K562 (cell line): ENCODE measurements at regions not wholly inside any gene's neighbourhood (a gene's known extent, or its start where the extent isn't known, plus 50 kb on each side); places are given as distances from the start of the nearest gene placed in this dataset.

Experiments used
- ATAC-seq: fragments of 200-7000 bp; cut with Tn5 transposase; 3 replicates; pipeline ENCODE4 v1.9.1; 2020; ENCODE audit warnings: moderate library complexity
- BruUV-seq: library from RNA; stranded (reverse); fragments of 400-500 nt; replicated peaks from 2 replicates; lab custom pipeline; 2021; lab: Mats Ljungman, UMichigan
- CTCF ChIA-PET: fragments of 300-600 bp; formaldehyde crosslinking; extraction: SDS; loops from one replicate; lab custom pipeline; 2021; ENCODE audit warnings: low intra/inter-chr PET ratio; lab: Yijun Ruan, JAX
- POLR2A ChIA-PET: fragments of 300-600, 350-650 bp; sonication (Branson Sonifier 250); formaldehyde crosslinking; extraction: SDS; loops from one replicate; lab custom pipeline; 2021; ENCODE audit warnings: antibody characterized with exemption, inconsistent platforms; lab: Yijun Ruan, JAX
- DNase-seq, 4 experiments: peaks; one replicate each; pipeline versions ENCODE4 v3.0.0 to v3.0.0-alpha.2; 2011 to 2018; ENCODE audit warnings: low spot score in 3 of 4, mixed read lengths in 3 of 4; ENCODE audit errors: extremely low read depth in 1 of 4
- FAIRE-seq: peaks from 2 replicates; lab custom pipeline; 2011; peaks lifted over from hg19 to GRCh38; lab: Jason Lieb, UNC
- H2AFZ ChIP-seq: 2 replicates; pipeline ENCODE4 v1.6.0; 2011; ENCODE audit warnings: low read depth, low read length, control low read depth, inconsistent platforms
- H3K27ac ChIP-seq: fragments of 200-600 bp; 3 replicates; pipeline ENCODE4 v1.8.0; 2011; ENCODE audit warnings: low read depth, mild to moderate bottlenecking, control low read depth, inconsistent platforms, low read length, moderate library complexity, mixed read lengths; ENCODE audit errors: extremely low read depth
- H3K27me3 ChIP-seq, 2 experiments: fragments of 300-600 bp in 1 of 2; 2 replicates in 1 of 2; 3 replicates in 1 of 2; pipeline versions ENCODE4 v1.6.0 to v1.8.0; 2011; ENCODE audit warnings: inconsistent platforms in 2 of 2, low read length in 2 of 2, mild to moderate bottlenecking in 1 of 2, mixed read lengths in 1 of 2, moderate library complexity in 1 of 2; ENCODE audit not compliant: control insufficient read depth in 2 of 2, insufficient read depth in 2 of 2
- H3K36me3 ChIP-seq: fragments of 300-600 bp; 3 replicates; pipeline ENCODE4 v1.8.0; 2011; ENCODE audit warnings: mild to moderate bottlenecking, low read length, inconsistent platforms; ENCODE audit not compliant: control insufficient read depth, insufficient read depth
- H3K4me1 ChIP-seq, 2 experiments: fragments of 200-600 bp in 1 of 2; replicated peaks in 1 of 2; 2 replicates in 1 of 2; 3 replicates in 1 of 2; pipeline versions ENCODE4 v1.5.1 to v1.8.0; 2011; ENCODE audit warnings: inconsistent platforms in 2 of 2, low read length in 2 of 2, mild to moderate bottlenecking in 1 of 2, mixed read lengths in 1 of 2, moderate library complexity in 1 of 2; ENCODE audit not compliant: control insufficient read depth in 2 of 2, insufficient read depth in 2 of 2
- H3K4me2 ChIP-seq: 2 replicates; pipeline ENCODE4 v1.6.1; 2011; ENCODE audit warnings: low read length, control low read depth, inconsistent platforms, mixed read lengths; ENCODE audit not compliant: insufficient read depth
- H3K4me3 ChIP-seq: fragments of 200-600 bp; sonication (generic), shearing (Covaris generic); 2 replicates; pipeline ENCODE4 v1.5.1; 2016; ENCODE audit warnings: control low read depth, inconsistent platforms
- H3K79me2 ChIP-seq: fragments of 200-600 bp; 3 replicates; pipeline ENCODE4 v1.8.0; 2011; ENCODE audit warnings: low read length, inconsistent platforms; ENCODE audit not compliant: control insufficient read depth, insufficient read depth
- H3K9ac ChIP-seq, 2 experiments: 2 replicates each; pipeline versions ENCODE4 v1.6.0 to v1.6.1; 2011; ENCODE audit warnings: low read depth in 2 of 2, low read length in 2 of 2, control low read depth in 1 of 2, inconsistent platforms in 1 of 2, mild to moderate bottlenecking in 1 of 2, mixed read lengths in 1 of 2; ENCODE audit not compliant: insufficient read depth in 1 of 2
- H3K9me1 ChIP-seq: one replicate; pipeline ENCODE4 v1.6.0; 2011; ENCODE audit warnings: inconsistent platforms, mild to moderate bottlenecking, low read length, moderate library complexity; ENCODE audit not compliant: control insufficient read depth, insufficient read depth
- H3K9me3 ChIP-seq: replicated peaks from 2 replicates; pipeline ENCODE4 v1.5.1; 2011; ENCODE audit warnings: low read depth, low read length, inconsistent platforms; ENCODE audit not compliant: control insufficient read depth, insufficient read depth
- H4K20me1 ChIP-seq: replicated peaks from 2 replicates; pipeline ENCODE4 v1.6.1; 2011; ENCODE audit warnings: low read length, inconsistent platforms, mixed read lengths; ENCODE audit not compliant: control insufficient read depth, insufficient read depth
- HMG20A ChIP-seq: fragments of 450-650 bp; formaldehyde crosslinking; conservative IDR thresholded peaks from 2 replicates; pipeline ENCODE4 v1.4.0; 2020; ENCODE audit warnings: mild to moderate bottlenecking, mixed read lengths
- MCM2 ChIP-seq: fragments of 450-650 bp; IDR thresholded peaks from 2 replicates; pipeline ENCODE4 v1.6.1; 2017; ENCODE audit warnings: low read depth, mild to moderate bottlenecking
- MEF2D ChIP-seq: conservative IDR thresholded peaks from 2 replicates; pipeline ENCODE4 v1.6.1; 2016; ENCODE audit warnings: low read depth, missing genetic modification characterization, missing compliant biosample characterization
- PCBP2 ChIP-seq: fragments of 200-400 bp; formaldehyde crosslinking; IDR thresholded peaks from 2 replicates; pipeline ENCODE4 v1.6.1; 2018; ENCODE audit warnings: low read length, low read depth, mild to moderate bottlenecking, moderate library complexity; ENCODE audit not compliant: poor library complexity, severe bottlenecking
- PYGO2 ChIP-seq: fragments of 450-650 bp; IDR thresholded peaks from 2 replicates; pipeline ENCODE4 v1.6.1; 2016; ENCODE audit warnings: mild to moderate bottlenecking, missing genetic modification characterization, moderate library complexity, missing compliant biosample characterization
- RBM17 ChIP-seq: fragments of 200-400 bp; formaldehyde crosslinking; IDR thresholded peaks from 2 replicates; pipeline ENCODE4 v1.6.1; 2017; ENCODE audit warnings: low read depth, mild to moderate bottlenecking, low read length, borderline replicate concordance
- SPI1 ChIP-seq: IDR thresholded peaks from 2 replicates; pipeline ENCODE4 v1.6.1; 2011; ENCODE audit warnings: low read depth, low read length, control low read depth, borderline replicate concordance
- TGIF2 ChIP-seq: sonication (generic); formaldehyde crosslinking; IDR thresholded peaks from 2 replicates; pipeline ENCODE4 v1.8.1; 2022; ENCODE audit warnings: mild to moderate bottlenecking, missing genetic modification reagents, moderate library complexity
- ZNF551 ChIP-seq: fragments of 250-450 bp; sonication (Bioruptor Pico); IDR thresholded peaks from 2 replicates; pipeline ENCODE4 v1.5.0; 2021; ENCODE audit warnings: mild to moderate bottlenecking, moderate library complexity
- ZNF77 ChIP-seq: fragments of 250-450 bp; sonication (Bioruptor Pico); IDR thresholded peaks from 2 replicates; pipeline ENCODE4 v1.5.0; 2020
- in situ Hi-C: fragments of 300-500 bp; cut with MboI; formaldehyde crosslinking; loops from 4 replicates; pipeline ENCODE4 v1.15.0; 2018; ENCODE audit warnings: inconsistent platforms, mixed read lengths
- intact Hi-C: fragments of 100-400 bp; cut with micrococcal nuclease; formaldehyde crosslinking; loops from 2 replicates; pipeline ENCODE4 v1.14.2; 2022
- TF ChIP-seq, protein P1 (sequence below): fragments of 250-450 bp; sonication (Bioruptor Pico); IDR thresholded peaks from 2 replicates; pipeline ENCODE4 v1.9.0; 2021; ENCODE audit warnings: mild to moderate bottlenecking
- TF ChIP-seq, protein P2 (sequence below): fragments of 450-650 bp; formaldehyde crosslinking; conservative IDR thresholded peaks from 2 replicates; pipeline ENCODE4 v1.4.0; 2022; ENCODE audit warnings: mild to moderate bottlenecking, missing genetic modification characterization
- TF ChIP-seq, protein P3 (sequence below): fragments of 450-650 bp; IDR thresholded peaks from 2 replicates; pipeline ENCODE4 v1.7.1; 2018; ENCODE audit warnings: mild to moderate bottlenecking, low read depth; ENCODE audit not compliant: partially characterized antibody
- TF ChIP-seq, protein P4 (sequence below): fragments of 450-650 bp; IDR thresholded peaks from 2 replicates; pipeline ENCODE4 v1.6.1; 2016; ENCODE audit warnings: missing biosample characterization, missing genetic modification characterization

DNA sequence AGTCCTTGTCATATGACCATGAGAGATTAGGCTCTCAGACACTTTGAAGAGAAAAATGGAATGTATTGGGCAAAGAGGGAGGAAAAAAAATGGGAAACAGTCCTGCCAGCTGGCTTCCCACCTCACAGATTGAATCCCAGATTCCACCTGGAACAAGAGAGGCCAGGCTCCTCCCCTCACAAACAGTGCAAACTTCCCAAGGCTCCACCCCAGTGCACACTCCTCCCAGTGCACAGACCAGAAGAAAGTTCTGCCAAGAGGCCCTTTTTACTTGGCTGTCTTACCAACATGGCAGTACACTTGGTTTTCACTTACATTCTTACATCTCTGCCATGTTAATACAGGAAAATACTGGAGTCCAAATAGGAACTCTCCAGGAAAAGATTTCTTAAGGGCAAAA lies 202.3 kb downstream of the AHR start:
- no TSS peak for BruUV-seq
- in situ Hi-C loops, result no loop called here
- ChIA-PET CTCF (no interaction called here), POLR2A (no interaction called here)
- intact Hi-C loops, result no loop called here
- Histone ChIP-seq H3K9me3 (no peaks in the 10 kb centered on the region; the same call in 1 of the 2 replicates), H3K27ac (no peak overlapping the region), H3K4me3 (no peak overlapping the region), H3K4me1 (no peaks in the 10 kb centered on the region), H3K9me1 (no peaks in the 10 kb centered on the region), H3K9ac (no peak overlapping the region), H3K27me3 (no peaks in the 10 kb centered on the region), H3K4me2 (no peak overlapping the region), H4K20me1 (no peaks in the 10 kb centered on the region), H3K36me3 (no peaks in the 10 kb centered on the region), H3K79me2 (no peaks in the 10 kb centered on the region), H2AFZ (no peak overlapping the region)
- ATAC-seq, result no peak
- no peak for FAIRE-seq
- DNase-seq, result no peak
- TF ChIP-seq, protein P1, sequence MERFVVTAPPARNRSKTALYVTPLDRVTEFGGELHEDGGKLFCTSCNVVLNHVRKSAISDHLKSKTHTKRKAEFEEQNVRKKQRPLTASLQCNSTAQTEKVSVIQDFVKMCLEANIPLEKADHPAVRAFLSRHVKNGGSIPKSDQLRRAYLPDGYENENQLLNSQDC (CRISPR knock-in tag), result no peak
- TF ChIP-seq SPI1, result no peak
- TF ChIP-seq, protein P2, sequence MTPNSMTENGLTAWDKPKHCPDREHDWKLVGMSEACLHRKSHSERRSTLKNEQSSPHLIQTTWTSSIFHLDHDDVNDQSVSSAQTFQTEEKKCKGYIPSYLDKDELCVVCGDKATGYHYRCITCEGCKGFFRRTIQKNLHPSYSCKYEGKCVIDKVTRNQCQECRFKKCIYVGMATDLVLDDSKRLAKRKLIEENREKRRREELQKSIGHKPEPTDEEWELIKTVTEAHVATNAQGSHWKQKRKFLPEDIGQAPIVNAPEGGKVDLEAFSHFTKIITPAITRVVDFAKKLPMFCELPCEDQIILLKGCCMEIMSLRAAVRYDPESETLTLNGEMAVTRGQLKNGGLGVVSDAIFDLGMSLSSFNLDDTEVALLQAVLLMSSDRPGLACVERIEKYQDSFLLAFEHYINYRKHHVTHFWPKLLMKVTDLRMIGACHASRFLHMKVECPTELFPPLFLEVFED, result no peak
- TF ChIP-seq ZNF77 (CRISPR knock-in tag), result no peak
- TF ChIP-seq PCBP2, result no peak
- TF ChIP-seq HMG20A, result no peak
- no peak for TF ChIP-seq TGIF2
- TF ChIP-seq, protein P3, sequence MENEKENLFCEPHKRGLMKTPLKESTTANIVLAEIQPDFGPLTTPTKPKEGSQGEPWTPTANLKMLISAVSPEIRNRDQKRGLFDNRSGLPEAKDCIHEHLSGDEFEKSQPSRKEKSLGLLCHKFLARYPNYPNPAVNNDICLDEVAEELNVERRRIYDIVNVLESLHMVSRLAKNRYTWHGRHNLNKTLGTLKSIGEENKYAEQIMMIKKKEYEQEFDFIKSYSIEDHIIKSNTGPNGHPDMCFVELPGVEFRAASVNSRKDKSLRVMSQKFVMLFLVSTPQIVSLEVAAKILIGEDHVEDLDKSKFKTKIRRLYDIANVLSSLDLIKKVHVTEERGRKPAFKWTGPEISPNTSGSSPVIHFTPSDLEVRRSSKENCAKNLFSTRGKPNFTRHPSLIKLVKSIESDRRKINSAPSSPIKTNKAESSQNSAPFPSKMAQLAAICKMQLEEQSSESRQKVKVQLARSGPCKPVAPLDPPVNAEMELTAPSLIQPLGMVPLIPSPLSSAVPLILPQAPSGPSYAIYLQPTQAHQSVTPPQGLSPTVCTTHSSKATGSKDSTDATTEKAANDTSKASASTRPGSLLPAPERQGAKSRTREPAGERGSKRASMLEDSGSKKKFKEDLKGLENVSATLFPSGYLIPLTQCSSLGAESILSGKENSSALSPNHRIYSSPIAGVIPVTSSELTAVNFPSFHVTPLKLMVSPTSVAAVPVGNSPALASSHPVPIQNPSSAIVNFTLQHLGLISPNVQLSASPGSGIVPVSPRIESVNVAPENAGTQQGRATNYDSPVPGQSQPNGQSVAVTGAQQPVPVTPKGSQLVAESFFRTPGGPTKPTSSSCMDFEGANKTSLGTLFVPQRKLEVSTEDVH, result no peak
- TF ChIP-seq ZNF551 (CRISPR knock-in tag), result no peak
- TF ChIP-seq PYGO2, result no peak
- no peak for TF ChIP-seq MCM2
- TF ChIP-seq, protein P4, sequence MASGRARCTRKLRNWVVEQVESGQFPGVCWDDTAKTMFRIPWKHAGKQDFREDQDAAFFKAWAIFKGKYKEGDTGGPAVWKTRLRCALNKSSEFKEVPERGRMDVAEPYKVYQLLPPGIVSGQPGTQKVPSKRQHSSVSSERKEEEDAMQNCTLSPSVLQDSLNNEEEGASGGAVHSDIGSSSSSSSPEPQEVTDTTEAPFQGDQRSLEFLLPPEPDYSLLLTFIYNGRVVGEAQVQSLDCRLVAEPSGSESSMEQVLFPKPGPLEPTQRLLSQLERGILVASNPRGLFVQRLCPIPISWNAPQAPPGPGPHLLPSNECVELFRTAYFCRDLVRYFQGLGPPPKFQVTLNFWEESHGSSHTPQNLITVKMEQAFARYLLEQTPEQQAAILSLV (tag), result no peak
- no peak for TF ChIP-seq RBM17
- no peak for TF ChIP-seq MEF2D
